ENCODE measurements at regions not wholly inside any gene's neighbourhood (a gene's known extent, or its start where the extent isn't known, plus 50 kb on each side); places are given as distances from the start of the nearest gene placed in this dataset.

DNA sequence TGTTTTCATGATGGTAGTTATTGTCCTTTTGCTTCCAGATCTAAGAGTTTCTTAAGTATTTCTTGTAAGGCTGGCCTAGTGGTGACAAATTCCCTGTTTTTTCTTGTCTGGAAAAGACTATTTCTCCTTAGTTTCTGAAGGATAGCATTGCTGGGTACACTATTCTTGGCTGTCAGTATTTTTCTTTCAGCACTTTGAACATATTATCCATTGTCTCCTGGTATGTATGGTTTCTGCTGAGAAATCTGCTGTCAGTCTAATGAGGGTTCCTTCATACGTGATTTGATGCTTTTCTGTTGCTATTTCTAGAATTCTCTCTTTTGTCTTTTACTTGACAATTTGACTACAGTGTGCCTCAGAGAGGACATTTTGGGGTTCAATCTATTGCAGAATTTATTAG lies 134.3 kb downstream of the CGGBP1 start:
- TF ChIP-seq, protein P1, sequence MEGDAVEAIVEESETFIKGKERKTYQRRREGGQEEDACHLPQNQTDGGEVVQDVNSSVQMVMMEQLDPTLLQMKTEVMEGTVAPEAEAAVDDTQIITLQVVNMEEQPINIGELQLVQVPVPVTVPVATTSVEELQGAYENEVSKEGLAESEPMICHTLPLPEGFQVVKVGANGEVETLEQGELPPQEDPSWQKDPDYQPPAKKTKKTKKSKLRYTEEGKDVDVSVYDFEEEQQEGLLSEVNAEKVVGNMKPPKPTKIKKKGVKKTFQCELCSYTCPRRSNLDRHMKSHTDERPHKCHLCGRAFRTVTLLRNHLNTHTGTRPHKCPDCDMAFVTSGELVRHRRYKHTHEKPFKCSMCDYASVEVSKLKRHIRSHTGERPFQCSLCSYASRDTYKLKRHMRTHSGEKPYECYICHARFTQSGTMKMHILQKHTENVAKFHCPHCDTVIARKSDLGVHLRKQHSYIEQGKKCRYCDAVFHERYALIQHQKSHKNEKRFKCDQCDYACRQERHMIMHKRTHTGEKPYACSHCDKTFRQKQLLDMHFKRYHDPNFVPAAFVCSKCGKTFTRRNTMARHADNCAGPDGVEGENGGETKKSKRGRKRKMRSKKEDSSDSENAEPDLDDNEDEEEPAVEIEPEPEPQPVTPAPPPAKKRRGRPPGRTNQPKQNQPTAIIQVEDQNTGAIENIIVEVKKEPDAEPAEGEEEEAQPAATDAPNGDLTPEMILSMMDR (IDR thresholded peaks at IDR 0.05; ENCODE audit: low read depth, low read length) = no peak
- no peak for TF ChIP-seq EZH2phosphoT487 (IDR thresholded peaks at IDR 0.05; ENCODE audit: low read depth)

Measured in OCI-LY3 (cell line).